ENCODE measurements at regions not wholly inside any gene's neighbourhood (a gene's known extent, or its start where the extent isn't known, plus 50 kb on each side); places are given as distances from the start of the nearest gene placed in this dataset.
"Not testable (repeated sequence)": the region's sequence is repeated elsewhere in the genome, so short reads cannot be mapped to it uniquely, and the experiment has no call there.

DNA sequence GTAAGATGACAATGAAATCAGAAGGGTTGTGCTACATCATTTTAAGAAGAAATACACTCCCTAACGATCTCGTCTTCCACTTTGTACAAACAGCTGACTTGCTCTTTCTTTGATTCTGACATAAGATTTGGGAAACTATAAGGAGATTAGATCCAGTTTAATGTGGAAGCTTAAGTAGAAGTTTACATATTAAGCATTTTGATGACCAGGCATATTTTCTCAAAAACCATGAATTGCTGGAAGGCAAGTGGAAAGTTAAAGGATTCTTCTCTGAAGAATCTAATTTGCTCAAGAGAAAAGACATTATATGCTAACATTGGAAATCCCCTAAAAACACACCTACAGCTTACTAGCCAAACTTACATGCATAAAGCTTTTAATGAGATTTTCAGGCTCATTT is 531.9 kb upstream of the PTPRD start:
- DNase-seq (ENCODE audit: low spot score) = no peak

DNA sequence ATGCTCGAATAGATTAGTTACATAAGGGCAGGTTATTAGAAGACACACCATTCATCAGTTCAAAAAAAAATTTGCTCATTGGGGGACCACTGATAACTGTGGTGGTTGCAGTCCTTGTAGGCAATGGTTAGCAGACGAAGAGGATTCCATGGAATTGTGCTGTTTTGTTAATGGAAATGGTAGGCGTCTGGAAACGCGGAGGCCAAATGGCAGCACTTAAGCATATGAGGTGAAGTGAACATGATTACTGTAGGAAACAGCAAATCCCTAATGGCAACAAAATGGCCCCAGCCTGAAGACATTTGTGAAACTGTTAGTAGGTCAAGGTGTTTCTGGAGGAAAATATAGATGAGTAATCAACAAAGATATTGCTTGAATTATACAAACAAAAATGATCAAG is 535.4 kb upstream of the PTPRD start:
- no peak for DNase-seq (ENCODE audit: low spot score)

DNA sequence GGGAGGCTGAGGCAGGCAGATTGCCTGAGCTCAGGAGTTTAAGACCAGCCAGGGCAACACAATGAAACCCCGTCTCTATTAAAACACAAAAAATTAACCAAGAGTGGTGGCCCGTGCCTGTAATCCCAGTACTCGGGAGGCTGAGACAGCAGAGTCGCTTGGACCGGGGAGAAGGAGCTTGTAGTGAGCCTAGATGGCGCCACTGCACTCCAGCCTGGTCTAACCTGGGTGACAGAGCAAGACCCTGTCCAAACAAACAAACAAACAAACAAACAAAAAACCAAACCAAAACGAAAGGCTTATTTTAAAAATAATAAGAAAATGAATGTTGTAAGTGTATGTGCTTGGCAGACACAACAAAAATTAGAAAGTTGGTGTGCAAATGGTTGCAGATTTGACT is 536.3 kb upstream of the PTPRD start:
- DNase-seq (ENCODE audit: low spot score) = no peak

DNA sequence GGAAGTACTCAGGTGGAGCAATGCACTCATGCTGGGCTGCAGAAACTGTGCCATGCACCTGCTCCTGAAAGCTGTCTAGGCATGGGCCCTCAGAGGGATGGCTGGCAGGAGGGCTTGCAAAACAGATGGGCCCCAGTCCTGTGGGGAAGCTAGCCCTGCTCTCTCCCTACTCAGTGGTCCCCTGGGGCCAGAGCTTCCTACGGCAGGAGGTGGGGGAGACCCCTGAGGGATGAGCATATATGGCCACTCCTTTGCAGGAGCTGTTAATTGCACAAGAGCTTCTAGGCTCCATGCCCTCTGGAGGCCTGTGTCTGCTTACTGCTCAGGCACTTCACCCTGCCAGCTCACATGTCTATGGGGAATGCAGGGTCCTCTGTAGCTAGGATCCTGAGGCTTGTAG is 545.3 kb upstream of the PTPRD start:
- no peak for DNase-seq (ENCODE audit: low spot score)

DNA sequence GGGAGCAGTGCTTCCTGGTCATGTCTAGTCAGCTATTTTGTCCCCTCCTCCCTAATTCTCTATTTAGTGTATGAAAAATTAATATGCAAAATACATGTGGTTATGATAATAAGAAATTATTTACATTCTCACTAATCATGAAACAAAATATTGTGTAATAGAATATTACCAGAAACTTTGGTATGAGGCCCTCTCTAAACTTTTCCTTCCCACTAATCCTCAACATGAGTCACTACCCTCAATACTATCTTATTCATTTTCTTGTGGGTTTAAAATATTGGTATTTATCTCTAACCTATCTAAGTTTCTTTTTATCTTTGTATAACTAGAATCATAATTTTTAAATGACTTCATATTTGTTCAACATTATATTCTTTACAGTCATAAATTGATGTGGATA is 545.9 kb upstream of the PTPRD start:
- no peak for DNase-seq (ENCODE audit: low spot score)

DNA sequence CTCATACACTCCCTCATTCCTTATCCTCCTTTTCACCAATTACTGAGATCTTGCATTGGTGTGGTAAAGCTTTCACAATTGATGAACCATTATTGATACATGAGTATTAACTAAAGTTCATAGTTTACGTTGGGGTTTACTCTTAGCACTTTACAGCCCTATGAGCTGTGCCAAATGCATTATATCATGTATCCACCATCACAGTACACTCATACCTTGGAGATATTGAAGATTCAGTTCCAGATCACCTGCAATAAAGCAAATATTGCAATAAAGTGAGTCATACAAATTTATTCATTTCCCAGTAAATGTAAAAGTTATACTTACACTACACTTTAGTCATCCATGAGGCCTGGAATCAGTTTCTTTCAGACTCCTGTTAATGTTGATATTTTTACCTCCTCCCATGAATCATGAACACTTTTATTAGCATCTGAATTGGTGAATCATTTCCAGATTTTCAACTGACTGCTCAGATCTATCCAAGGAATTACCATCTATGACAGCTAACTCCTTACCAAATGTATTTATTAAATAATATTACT is 546.6 kb upstream of the PTPRD start:
- no peak for DNase-seq (ENCODE audit: low spot score)

DNA sequence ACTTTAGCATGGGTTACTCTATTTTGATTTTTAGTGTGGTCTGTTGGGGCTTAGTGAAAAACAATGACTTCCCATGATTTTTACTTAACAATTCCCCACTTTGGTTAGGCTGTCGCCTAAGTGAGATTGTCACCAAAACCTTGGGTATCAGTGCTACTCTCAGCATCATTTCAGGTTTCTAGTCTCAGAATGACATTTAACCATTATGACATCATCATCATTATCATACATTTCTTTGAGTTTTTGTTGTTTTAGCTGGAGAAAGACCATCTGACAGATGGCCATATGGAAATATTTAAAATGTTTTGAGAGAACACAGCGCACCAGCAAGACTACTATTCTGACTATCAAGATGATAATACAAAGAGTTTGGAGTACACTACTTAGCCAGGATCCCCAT is 551.0 kb upstream of the PTPRD start:
- no peak for DNase-seq (ENCODE audit: low spot score)

DNA sequence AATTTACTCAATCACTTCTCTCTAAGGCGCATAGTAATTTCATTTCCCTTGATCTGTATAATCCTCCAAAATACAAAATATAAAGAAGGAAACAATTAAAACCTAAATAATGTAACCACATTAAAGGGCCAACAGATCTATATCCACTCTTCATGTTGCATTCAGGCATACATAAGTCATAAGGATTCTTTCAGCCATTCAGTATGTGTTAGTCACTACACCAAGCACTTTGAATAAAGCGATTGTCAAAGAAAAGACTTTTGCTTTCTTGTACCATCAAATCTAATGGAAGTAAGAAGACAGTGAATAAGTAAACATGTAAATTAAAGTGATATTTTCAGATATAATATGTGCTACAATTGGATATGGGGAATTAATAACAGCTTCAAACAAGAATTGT is 569.2 kb upstream of the PTPRD start:
- DNase-seq (ENCODE audit: low spot score) = peak; percentile 38

DNA sequence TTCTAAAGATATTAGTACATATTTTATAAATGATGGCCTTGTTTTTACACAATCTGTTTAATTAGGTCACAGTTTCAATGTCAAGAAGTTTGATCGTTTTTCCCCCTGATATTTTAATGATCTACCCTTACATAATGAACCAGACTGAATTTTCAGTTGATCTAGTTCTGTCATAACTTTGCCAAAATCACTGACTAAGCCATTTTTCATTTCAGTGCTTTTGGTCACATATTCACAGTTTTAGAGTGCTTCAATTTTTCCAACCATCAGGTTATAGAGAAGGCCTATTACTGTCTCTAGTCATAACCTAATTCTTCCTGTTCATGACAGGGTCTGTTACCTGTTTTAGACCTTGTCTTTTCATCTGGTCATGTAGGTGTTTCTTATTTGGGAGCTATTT is 577.9 kb upstream of the PTPRD start:
- DNase-seq (ENCODE audit: low spot score) = no peak

DNA sequence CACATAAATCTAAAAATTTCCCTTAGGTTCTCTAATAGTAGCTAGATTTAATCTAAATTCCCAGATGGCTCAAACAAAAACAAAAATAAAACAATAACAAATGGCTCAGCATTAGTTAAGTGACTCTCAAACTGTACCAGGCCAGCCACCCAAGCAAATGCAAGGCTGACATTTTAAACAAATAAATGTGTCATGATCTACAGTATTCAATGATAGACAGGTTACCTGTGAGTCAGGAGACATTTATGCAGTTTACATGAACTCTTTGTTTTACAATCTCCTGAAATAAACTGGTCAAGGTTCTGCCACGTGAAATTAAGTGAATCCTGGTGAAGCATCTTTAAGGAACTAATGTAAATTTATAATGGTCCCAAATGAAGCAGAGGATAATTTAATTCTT is 580.2 kb upstream of the PTPRD start:
- no peak for DNase-seq (ENCODE audit: low spot score)

DNA sequence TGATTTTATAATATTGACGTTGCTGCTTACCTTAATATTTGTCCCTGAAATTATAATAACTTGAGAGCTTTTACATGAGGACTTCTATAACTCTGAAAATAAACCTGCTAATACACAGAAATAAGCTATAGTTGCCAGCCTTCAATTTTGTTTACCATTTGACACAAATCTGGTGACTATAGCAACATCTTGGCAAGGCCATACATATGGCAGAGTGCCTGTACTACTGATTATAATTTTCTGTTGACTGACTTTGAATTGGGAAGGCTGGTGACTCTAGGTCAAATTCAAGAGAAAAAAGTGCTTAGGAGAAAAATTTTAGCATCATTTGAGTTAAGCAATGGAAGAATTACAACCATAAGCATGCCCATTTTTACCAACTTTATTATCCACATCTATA is 581.4 kb upstream of the PTPRD start:
- no peak for DNase-seq (ENCODE audit: low spot score)

DNA sequence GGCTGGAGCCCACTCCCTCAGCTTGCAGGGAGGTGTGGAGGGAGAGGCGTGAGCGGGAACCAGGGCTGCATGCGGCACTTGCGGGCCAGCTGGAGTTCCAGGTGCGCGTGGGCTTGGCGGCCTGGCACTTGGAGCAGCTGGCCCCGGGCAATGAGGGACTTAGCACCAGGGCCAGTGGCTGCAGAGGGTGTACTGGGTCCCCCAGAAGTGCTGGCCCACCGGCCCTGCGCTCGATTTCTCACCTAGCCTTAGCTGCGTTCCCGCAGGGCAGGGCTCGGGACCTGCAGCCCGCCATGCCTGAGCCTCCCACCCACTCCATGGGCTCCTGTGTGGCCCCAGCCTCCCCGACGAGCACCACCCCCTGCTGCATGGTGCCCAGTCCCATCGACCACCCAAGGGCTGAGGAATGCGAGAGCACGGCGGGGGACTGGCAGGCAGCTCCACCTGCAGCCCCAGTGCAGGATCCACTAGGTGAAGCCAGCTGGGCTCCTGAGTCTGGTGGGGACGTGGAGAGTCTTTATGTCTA is 584.1 kb upstream of the PTPRD start:
- not testable (repeated sequence) for DNase-seq (ENCODE audit: low spot score)

DNA sequence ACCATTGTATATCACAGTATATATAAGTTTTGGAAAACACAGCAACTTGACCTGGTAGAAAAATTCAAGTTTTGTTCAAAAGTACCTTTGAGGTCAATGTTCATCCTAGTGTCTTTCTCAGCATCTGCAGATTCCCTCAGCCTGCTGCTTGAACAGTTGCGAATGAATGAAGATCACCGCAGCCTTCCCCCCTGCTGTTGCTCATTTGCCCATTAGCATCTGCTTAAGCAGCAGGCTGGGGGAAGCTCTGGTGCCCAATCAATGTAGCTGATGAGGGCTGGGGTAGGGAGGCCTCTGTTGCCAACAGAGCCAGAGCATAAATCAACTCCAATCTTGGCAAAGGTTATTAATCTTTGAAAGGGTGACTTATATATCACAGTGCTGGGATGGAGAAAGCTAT is 586.5 kb upstream of the PTPRD start:
- no peak for DNase-seq (ENCODE audit: low spot score)

DNA sequence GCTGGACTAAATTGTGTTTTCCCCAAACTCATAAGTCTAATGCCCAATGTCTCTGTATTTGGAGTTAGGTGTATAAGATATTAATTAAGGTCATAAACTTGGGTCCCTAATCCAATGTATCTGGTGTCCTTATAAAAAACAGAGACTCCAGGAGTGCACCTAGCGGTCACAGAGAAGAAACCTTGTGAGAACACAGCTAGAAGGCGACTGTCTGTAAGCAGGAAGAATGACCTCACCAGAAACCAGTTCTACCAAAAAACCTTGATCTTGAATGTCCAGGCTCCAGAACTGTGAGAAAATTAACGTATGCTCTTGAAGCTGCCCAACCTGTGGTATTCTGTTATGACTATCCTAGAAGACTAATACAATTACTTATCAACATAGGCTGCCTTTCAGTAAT is 591.7 kb upstream of the PTPRD start:
- no peak for DNase-seq (ENCODE audit: low spot score)

DNA sequence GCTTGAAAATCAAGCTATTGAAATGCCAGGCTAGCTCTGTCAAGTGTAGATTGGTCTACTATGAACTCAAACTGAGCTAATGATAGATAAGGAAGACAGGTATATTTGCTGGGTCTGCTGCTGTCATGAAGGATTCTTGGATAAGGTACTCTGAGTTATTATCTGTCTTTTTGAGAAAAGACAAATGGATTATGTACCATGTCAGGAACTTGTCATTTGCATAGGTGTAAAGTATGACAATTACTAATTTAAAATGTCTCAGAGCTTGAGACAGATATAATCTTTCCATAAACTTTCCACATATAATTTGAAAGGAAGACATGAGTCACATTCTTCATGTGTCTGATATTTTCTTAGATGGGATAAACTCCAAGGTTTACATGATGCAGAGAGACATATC is 594.1 kb upstream of the PTPRD start:
- DNase-seq (ENCODE audit: low spot score) = no peak

DNA sequence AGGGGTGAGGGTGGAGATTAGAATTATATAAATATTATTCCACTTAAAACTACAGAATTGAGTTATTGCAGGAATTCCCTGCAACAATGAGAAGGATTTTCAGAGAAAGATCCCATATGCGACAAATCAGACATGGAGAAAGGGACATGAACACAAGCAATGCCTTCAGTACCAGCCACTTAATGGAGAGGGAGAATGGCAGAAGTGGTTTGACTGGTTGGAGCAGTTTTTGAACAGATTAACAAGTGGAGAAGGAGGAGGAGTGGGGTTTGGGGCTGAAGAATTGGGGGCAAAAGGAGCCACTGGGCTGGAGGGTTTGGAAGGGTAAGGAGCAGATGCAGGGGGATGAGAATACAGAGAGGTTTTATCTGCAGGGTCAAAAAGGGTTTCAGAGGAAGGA is 620.9 kb upstream of the PTPRD start:
- DNase-seq (ENCODE audit: low spot score) = no peak

DNA sequence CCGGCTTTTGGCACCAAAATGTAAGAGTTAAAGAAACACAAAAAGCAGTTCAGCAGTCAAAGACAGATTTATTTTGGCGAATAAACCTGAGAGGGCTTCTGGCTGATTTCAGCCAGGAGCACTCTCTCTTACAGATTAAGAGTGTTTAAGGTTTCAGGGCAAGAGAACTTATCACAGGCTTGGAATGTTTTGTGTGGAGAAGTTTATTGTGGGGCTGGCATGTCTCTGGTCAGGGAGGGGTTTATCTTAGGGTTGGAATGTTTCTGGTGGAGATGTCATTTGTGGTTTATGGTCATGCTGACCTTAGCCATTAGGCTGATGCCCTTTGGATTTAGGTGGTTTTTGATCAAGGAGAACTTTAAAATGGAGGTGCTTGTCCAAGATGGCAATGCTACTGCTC is 622.3 kb upstream of the PTPRD start:
- DNase-seq (ENCODE audit: low spot score) = no peak

DNA sequence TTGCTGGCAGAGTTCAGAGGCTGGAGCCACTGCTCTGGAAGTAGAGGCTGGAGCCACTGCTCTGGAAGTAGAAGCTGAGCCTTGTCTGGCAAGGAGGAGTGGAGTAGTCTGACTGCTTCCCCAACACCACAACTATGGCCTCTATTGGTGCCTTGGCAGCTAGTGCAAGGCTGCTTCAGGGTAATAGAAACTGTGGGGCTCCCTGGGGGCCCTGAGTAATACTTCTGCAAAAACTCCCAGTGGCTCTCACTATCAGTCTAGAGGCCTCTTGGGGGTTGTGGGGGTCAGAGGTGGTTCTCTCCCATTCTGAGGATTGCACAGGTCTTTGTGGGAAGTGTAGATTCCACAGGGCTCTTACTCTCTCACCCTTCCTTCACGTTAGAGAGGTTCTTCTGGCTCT is 629.0 kb upstream of the PTPRD start:
- DNase-seq (ENCODE audit: low spot score) = no peak

DNA sequence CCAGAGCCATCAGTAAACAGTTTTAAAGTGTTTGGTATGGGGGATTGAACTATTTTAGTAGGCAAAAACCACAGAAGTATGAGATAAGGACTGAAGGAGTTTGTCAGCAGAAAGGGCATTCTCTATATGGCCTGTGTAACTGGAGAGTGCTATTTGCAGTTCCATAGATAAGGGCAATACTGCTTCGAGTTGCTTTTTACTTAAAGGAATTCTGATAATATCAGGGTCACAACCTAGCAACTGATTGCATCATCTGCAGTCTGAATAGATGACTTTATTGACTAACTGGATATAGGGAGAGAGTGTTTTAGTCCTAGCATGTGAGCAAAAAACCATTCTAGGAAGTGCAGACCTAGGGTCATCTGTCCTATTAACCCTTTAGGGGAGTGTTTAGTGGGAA is 645.2 kb upstream of the PTPRD start:
- no peak for DNase-seq (ENCODE audit: low spot score)

DNA sequence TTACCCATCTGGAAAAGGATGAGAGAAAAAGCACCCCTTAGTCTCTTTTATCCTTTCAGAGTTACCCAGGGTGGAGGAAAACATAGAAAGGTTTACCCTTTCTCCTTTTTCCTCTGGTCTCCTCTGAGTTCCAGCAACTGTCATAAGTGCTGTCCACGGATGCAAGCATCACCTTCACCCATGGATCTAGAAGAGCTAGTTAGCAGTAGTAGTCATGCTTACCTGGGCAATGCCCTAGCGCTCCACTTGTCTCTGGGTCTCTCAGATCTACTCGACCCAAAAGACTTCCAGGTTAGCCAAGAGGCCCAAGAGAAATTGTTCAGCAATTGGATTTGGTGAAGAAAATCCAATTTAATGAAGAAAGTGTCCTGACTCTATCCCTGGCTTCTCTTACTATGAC is 656.2 kb upstream of the PTPRD start:
- DNase-seq (ENCODE audit: low spot score) = no peak

DNA sequence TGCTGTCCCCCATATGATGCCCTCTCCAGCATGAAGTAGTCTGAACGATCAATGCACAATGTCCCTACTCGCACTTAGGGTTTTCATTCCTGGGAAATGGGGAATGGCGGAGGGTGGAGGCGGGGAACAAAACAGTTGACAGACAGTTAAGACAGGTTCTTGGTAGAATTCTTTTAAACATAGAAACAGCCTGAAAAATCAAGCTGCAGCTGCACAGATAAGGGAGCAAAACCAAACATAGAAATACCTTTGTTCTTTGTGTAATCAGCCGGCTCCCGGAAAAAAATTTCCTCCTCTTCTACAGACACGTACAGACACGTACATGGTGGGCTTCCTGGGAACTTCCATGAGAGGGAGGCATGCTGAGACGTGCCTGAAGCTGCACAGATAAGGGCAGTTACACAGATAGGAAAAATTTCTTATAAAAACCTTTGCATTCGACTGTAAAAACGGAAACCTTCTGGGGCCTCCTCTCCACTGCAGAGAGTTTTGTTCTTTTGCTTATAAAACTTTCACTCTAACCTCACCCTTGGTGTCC is 662.4 kb upstream of the PTPRD start:
- no peak for DNase-seq (ENCODE audit: low spot score)

DNA sequence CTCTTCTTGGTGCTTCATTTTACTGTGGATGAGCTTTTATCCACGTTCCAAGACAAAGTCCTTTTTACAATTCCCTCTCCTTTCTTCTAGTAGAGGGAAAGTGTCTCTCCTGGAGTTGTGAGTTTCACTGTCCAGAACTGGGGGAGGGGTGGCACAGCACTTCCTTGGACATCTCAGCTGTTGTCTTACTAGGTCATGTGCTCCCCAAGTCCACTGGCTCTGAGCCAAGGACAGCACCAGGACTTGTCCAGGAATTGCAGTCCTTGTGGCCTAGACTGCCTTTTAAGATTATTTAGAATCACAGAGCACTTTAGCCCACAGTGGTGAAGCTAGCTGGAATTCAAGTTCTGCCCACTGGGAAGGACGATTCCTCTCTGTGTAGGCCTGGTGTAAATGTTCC is 700.2 kb upstream of the PTPRD start:
- DNase-seq (ENCODE audit: low spot score) = no peak

DNA sequence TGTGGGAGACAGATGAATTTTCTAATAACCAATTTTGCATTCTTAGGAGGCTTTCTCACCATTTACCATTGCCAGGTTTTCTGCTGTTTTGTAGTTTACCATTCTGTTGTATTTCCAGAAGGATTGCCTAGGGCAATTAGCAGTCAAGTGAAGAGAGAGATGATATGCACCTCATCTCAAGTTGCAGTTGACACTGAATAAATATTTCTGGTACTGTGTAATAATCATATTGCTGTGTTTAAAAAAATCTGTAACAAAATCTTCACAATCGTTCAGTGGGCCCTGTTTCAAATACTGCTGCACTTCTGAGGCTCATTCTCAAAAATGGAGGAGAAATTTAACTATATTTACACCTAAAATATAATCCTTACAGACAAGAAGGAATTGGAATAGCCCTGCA is 706.1 kb upstream of the PTPRD start:
- DNase-seq (ENCODE audit: low spot score) = no peak

DNA sequence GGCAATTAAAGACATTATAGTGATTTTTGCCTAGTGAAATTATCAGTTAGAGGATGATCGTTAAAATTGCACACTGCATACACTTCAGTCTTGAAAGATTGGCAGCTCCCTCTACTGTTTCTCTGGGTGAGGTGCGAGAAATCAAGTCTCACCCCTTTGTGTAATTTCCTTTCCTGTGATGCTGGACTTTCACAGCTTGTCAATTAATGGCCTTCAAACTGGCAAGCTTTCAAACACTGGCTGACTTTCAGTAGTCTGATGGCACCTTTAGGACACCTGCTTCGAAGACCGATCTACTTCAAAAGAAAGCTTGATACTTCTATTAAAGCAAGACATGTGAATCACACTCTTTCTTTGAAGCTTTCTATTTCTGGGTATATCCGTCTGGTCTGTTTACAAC is 706.7 kb upstream of the PTPRD start:
- DNase-seq (ENCODE audit: low spot score) = peak; percentile 0

DNA sequence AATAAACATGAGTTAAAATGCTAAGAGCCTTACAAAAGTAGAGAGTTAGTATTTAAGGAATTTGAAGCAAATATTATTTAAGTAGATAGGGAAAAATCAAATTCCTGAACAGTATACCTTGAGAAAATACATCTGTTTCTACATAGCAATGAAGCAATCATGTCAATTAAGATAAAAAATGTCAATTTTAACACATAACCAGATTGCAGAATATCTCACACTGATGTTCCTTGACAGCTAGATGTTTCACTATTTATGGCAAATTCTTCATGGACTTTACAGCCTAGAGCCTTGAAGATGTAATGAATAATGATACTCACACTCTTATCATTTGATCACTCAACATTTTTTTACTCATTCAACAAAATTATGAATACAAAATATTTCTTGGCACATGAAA is 708.2 kb upstream of the PTPRD start:
- DNase-seq (ENCODE audit: low spot score) = no peak

Measured in COLO829 (cell line).